DND-41 (cell line): ENCODE measurements at regions not wholly inside any gene's neighbourhood (a gene's known extent, or its start where the extent isn't known, plus 50 kb on each side); places are given as distances from the start of the nearest gene placed in this dataset.

Source experiments
- CTCF ChIP-seq: IDR thresholded peaks from 2 replicates; pipeline ENCODE4 v1.5.1; 2012; ENCODE audit warnings: borderline replicate concordance, low read length, moderate library complexity, mild to moderate bottlenecking; ENCODE audit not compliant: poor library complexity, severe bottlenecking; ENCODE audit errors: extremely low read depth
- EZH2 ChIP-seq: IDR thresholded peaks from 3 replicates; pipeline ENCODE4 v1.6.1; 2012; ENCODE audit warnings: borderline replicate concordance, low read depth, mild to moderate bottlenecking, moderate library complexity, low read length, inconsistent platforms; ENCODE audit not compliant: severe bottlenecking

DNA sequence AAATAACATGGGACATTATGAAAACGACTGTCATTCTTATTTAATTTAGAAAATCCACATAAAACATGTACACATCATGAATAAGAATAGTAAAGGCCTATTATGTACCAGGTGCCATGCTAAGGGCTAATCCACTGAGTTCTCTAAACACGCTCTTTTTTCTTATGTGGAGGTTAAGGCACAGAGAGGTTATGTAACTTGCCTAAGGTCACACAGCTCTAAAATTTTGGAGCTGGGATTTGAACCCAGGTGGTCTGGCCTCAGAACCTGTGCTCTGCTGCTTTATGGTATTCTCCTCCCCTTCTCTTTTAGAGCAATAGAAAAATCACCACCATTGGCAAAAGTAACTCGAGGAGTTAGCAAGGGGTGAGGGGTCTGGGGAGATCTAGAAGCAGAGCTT lies 156.9 kb upstream of the ZNF536 start:
- TF ChIP-seq CTCF (no peak), EZH2 (no peak)
